Fibroblast of skin of left quadriceps (primary cell): ENCODE measurements at regions not wholly inside any gene's neighbourhood (a gene's known extent, or its start where the extent isn't known, plus 50 kb on each side); places are given as distances from the start of the nearest gene placed in this dataset.
"Not testable (repeated sequence)": the region's sequence is repeated elsewhere in the genome, so short reads cannot be mapped to it uniquely, and the experiment has no call there.

ENCODE experiments used
- DNase-seq, 2 experiments: peaks; one replicate each; pipeline ENCODE4 v3.0.0-alpha.2; 2013; ENCODE audit warnings: low read depth in 2 of 2

GRCh38 chr5:28947865-28948264, 1909.5 kb upstream of the CDH9 start:
- DNase-seq: no peak

DNA sequence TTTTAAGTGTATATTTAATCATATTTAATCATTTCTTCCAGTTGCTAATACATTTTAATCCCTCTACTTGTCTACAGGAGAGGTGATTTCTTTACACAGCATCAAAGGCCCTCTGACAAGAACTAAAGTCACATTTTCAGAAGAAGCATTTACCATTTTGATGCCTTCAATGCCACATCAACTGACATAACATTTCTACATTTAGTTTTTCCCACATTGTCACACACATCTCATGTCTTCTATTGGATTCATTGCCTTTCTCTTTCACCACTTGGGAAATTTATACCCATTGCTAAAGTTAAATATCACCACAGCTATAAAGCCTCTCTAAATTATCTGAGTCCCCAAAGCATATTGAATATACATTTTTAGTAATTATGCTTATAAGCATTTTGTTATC, 1907.5 kb upstream of the CDH9 start:
- no peak for DNase-seq

DNA sequence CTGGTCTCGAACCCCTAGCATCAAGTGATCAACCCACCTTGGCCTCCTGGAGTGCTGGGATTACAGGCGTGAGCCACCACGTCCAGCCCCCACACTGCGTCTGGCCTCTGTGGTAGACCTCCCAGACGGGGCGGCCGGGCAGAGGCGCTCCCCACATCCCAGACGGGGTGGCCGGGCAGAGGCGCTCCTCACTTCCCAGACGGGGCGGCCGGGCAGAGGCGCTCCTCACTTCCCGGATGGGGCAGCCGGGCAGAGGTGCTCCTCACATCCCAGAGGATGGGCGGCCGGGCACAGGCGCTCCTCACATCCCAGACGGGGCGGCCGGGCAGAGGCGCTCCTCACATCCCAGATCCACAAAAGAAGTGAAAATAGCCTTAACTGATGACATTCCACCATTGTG, 1891.0 kb upstream of the CDH9 start:
- DNase-seq: not testable (repeated sequence)

DNA sequence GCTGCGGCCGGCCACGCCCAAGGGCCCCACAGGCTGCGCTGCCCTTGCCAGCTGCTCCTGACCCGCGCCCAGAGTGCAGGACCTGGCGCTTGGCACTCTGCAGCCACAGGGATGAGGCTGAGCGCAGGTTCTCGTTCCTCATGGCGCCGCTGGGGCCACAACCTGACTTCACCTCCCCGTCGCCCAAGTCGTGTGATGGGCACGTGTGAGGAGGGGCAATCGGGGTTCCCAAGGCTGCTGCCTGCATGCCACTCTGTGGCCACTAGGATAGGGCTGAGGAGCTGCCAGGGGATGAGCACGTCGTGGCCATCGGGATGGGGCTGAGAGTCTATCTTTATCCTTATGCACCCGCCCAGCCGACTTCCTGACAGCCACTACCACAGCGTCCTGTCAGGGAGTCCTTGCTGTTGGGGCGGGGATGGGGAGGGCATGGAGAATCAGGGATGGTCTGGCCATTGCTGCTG, 1890.0 kb upstream of the CDH9 start:
- not testable (repeated sequence) for DNase-seq

DNA sequence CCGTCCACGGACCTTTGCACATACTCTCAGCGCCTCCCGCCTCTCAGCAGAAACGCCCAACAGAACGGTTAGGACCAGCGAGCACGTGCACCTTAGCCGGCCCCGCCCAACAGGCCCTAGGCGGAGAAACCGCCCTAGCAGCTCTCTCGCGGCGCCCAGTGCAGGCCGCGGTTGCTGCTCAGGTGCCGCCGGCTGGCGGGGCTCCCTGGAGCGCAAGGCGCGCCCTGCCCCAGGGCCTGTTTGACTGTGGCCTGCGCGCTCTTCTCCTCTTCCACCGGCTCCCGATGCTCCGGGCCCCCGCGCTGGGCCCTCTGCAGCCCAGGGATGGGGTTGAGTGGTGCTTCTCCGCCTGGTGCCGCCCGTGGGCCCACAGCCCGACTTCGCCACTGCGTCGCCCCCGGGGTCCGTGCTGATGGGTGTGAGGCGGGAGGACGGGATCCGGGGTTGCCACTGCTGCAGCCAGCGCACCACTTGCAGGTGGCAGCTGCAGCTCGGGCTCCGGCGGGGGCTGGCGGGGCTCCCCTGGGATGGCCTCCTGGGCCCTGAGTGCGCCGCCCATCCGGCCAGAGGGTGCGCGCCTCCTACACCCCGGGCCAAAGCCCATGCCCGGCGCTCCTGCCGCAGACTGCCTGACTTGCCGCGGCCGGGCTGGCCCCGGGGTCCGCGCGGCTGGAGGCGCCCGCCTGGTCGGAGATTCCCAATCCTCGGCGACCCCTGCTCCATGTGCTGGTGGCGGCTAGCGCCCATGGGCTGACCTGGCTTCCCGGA, 1889.4 kb upstream of the CDH9 start:
- DNase-seq: no peak

DNA sequence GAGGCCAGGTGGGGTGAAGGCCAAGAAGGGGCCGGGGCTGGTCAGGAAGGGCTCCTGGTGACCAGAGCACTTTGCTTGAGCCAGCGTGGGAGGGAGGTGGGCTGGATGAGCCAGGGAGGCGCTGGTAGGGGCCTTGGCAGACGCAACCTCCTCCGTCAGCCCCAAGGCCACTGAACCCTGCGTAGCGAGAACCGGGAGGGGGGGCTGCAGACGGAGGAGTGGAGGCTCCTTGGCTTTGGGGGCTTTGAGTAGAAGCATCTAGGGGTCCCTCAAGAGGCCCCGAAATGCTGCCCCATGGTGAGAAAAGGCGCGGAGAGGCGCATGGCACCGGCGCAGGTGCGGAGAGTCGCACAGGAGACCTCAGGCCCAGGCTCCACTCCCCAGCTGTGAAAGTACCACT, 1888.0 kb upstream of the CDH9 start:
- no peak for DNase-seq

DNA sequence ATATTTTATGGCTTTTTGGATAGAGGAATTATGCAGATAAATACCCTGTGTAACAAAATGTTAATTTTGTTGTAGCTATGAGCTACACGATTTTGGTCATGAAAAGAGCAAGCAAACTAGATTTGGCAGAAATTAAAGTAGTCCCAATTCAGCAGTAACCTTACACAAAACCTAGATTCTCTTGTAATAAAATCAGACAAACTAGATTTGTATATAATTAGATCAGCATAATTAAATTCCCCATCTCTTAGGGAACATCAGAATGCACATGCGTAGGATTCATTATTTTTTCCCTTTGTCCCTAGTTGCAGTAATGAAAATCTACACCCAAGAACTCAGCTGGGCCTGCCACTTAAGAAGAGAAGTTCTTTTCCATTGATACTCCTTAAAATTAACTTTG, 1879.2 kb upstream of the CDH9 start:
- DNase-seq: no peak

DNA sequence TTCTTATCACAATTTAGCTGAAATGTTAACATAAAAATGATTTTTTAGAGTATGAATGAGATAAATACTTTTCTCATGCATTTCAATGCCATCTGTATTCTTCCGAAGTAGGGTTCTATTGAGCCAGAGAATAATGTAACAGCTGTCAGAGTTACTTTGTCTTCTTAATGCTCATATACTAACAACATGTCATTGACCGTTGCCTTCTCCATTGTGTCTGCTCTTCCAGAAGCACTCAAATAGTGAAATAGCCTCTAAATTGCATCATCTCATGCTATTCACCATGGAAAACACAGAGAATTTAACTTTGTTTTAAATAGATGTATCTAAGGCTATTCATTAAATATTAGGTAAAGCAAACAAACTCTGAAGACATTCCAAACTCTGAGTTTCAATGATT, 1875.9 kb upstream of the CDH9 start:
- DNase-seq: no peak

DNA sequence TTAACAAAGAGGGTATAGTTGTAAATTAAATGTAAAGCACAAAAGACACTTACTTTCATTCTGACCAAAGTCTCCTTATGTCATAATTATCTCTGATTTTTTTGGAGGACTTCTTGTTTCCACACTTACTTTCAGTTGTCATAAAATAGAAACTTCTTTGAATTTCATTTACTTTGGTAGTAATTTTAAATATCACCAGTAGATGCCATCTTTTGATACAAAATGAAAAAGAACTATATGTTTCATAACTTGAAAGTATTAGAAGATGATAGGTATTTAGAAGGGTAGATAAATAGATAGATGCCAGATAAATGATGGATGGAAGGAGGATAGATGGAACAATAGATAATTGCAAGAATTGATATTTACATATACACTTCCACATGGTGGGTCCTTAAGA, 1865.3 kb upstream of the CDH9 start:
- no peak for DNase-seq

- DNase-seq: peak in 1 of 2 experiments; percentile 0
Observed at GRCh38 chr5:28896949-28897348, 1858.6 kb upstream of the CDH9 start.

DNA sequence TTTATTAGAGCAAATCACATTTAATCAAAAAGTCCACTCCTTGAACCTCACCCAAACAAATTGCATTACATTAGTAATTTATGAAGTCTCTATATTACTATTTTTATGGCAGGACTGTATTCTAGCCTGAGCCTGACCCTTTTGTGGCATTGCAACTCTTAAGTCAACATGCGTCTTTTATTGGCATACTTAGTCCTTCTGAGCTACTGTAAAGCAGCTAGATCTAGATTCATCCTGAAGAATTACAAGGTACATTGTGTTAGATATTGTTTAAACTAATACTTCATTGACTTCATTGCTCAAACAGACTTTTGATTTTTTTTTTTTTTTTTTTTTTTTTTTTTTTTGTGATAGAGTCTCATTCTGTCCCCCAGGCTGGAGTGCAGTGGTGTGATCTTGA, 1842.5 kb upstream of the CDH9 start:
- no peak for DNase-seq

DNA sequence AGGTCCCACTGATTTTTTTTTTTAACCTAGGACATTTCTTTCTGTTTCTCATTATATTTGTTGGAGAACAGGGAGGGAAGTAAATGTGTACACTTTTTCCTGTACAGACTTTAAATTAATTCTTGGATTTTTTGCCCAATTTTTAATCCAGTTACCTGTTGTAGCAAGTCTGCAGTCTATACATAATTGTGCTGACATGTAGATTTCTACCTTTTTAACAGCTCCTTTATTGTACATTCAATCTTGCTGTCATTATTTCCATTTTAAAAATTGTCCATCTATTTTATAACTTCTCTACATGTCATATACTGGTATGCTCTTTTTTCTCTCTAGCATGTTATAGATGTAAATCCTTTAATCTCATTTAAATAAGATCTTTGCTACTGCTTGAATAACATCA, 1838.7 kb upstream of the CDH9 start:
- DNase-seq: no peak

GRCh38 chr5:28864006-28864405, 1825.6 kb upstream of the CDH9 start:
- no peak for DNase-seq

GRCh38 chr5:28862860-28863196, 1824.4 kb upstream of the CDH9 start:
- no peak for DNase-seq

DNA sequence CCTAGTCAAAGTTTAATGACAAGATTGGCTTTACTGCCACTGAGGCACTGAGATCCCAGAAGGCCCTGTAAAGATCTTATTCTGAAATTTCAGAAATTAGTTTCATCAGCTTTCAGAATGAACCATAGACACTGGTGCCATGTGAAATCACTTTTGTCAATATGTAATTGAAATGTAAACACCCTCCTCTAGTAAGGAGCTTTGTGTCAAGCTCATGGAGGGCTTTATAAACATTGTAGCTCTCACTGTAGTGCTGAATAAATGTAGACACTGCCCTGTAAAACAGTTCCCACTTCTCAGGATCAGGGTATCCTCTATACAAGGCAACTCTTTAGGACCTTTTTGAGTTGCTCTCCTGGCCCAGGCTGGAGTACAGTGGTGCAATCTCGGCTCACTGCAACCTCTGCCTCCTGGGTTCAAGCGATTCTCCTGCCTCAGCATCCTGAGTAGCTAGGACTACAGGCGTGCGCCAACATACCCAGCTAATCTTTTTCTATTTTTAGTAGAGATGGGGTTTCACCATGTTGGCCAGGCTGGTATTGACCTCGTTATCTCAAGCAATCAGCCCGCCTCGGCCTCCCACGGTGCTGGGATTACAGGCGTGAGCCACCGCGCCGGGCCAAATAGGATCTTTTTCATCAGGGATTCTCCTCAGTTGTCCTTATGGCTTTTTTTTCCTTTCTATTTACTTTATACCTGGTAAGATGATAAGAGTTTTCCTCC, 1823.9 kb upstream of the CDH9 start:
- DNase-seq: no peak

DNA sequence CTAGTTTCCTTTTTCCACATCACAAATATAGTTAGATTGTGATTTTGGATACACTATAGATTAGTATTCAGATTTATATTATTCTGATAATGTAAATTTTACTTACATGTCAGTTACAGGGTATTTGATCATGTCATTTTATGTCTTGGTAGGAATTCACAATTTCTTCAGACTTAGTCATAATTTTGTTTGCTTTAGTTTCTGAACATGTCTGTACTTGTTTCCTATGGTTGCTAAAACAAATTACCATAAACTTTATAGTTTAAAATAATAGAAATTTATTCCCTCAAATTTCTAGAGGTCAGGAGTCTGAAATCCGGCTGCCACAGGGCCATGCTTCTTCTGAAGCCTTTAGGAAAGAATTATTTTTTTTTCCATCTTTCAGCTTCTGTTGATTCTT, 1817.2 kb upstream of the CDH9 start:
- no peak for DNase-seq

DNA sequence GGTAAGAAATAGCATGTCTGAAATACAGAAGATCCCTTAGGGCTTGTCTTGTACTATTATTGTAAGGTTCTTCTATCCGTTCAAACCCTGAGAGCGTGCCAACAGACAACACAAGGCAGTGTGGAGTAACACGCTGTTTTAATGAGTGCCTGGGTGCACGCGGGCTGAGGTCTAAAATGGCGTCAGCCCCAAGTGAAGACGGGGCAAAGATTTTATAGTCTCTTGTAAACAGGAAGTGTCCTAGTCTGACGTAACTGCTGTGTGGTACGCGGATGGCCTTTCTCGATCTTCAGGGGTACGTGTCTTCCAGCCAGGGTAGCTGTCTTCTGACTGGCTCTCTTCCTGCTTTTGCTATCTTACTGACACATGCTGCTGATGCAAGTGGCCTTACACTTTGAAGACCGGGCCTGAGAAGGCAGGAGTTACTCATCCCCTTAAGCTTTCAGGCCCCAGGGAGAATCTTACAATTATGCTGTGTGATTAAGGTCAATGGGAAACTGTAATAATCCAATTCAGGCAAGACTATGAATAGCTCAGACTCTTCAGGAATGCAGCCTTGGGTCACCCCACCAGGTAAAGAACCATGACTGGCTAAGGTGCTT, 1812.0 kb upstream of the CDH9 start:
- DNase-seq: no peak

- no peak for DNase-seq
Observed at GRCh38 chr5:28831042-28831441, 1792.7 kb upstream of the CDH9 start.

GRCh38 chr5:28823231-28823630, 1784.8 kb upstream of the CDH9 start:
- DNase-seq: no peak

DNA sequence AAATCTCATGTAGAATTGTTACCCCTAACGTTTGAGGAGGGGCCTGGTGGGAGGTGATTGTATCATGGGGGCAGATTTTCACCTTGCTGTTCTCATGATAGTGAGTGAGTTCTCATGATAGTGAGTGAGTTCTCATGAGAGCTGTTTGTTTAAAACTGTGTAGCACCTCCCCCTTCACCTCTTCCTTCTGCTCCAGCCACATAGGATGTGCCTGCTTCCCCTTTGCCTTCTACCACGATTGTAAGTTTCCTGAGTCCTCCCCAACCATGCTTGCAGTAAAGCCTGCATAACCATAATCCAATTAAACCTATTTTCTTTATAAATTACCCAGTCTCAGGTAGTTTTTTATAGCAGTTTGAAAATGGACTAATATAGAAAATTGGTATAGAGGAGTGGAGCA, 1783.7 kb upstream of the CDH9 start:
- no peak for DNase-seq

DNA sequence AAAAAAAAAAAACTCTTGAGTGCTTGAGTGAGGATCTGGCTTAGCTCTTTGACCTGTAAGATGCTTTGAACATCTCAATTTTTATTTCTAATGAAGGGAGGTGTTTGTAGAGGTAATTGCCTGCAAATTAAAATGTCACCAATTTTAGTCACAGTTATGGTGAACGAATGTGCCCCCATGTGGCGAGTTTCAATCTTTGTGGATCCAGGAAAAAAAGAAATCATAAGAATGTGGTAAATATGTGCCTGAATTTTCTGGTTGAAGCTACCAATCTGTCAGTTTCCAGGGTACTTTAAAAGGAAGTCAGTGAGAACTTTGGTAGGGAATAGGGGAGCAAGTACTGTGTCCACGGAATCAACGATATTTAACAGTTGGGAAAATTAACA, 1772.4 kb upstream of the CDH9 start:
- no peak for DNase-seq

DNA sequence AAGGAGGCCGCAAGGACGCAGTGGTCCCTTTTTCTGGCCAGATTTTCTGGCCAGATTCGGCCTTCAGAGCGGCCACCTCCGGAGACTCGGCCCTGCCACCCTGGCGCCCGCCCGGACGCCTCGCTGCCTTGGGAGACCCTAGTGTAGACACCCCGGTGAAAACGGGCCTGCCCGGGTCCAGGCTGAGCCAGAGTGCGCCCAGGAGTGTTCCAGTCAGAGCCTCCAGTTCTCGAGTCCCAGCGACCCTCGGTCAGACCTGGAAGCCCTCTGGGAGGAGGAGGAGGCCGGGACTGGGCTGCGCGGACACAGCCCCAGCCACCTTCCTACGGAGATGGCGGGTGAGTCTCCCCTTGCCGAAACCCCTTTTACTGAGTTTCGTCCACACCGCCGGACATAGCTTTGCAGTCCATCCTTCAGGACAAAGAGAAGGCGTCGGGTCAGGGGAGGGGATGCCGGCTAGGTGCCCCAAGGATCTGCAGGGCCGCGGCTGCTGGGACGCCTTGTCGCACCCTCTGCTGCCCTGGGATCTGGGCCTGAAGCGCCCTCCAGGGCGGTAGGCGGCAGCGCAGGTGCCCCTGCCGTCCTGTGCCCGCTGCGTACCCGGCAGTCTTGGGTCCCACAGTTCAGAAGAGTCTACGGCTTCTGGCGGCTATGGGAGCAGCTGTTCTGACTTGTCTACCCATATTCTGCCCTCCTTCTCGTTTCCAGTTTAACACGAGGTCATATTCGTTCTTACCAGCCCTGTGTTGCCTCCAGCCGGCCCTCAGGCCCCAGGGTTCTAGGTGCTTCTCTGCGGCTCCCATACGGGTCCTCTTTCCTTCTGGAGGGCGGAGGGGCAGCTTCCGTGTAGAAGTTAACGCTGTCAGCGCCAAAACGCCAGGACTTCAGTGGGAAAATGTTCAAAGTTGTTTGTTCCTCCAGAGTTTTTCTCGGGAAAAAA, 1771.7 kb upstream of the CDH9 start:
- no peak for DNase-seq
